K562 (cell line): ENCODE measurements at regions not wholly inside any gene's neighbourhood (a gene's known extent, or its start where the extent isn't known, plus 50 kb on each side); places are given as distances from the start of the nearest gene placed in this dataset.

Experiments
- ATAC-seq: fragments of 200-7000 bp; cut with Tn5 transposase; 3 replicates; pipeline ENCODE4 v1.9.1; 2020; ENCODE audit warnings: moderate library complexity
- BruUV-seq: library from RNA; stranded (reverse); fragments of 400-500 nt; replicated peaks from 2 replicates; lab custom pipeline; 2021; lab: Mats Ljungman, UMichigan
- CTCF ChIA-PET: fragments of 300-600 bp; formaldehyde crosslinking; extraction: SDS; loops from one replicate; lab custom pipeline; 2021; ENCODE audit warnings: low intra/inter-chr PET ratio; lab: Yijun Ruan, JAX
- POLR2A ChIA-PET: fragments of 300-600, 350-650 bp; sonication (Branson Sonifier 250); formaldehyde crosslinking; extraction: SDS; loops from one replicate; lab custom pipeline; 2021; ENCODE audit warnings: antibody characterized with exemption, inconsistent platforms; lab: Yijun Ruan, JAX
- DNase-seq, 4 experiments: peaks; one replicate each; pipeline versions ENCODE4 v3.0.0 to v3.0.0-alpha.2; 2011 to 2018; ENCODE audit warnings: low spot score in 3 of 4, mixed read lengths in 3 of 4; ENCODE audit errors: extremely low read depth in 1 of 4
- FAIRE-seq: peaks from 2 replicates; lab custom pipeline; 2011; peaks lifted over from hg19 to GRCh38; lab: Jason Lieb, UNC
- H2AFZ ChIP-seq: 2 replicates; pipeline ENCODE4 v1.6.0; 2011; ENCODE audit warnings: low read depth, low read length, control low read depth, inconsistent platforms
- H3K27ac ChIP-seq: fragments of 200-600 bp; 3 replicates; pipeline ENCODE4 v1.8.0; 2011; ENCODE audit warnings: low read depth, mild to moderate bottlenecking, control low read depth, inconsistent platforms, low read length, moderate library complexity, mixed read lengths; ENCODE audit errors: extremely low read depth
- H3K27me3 ChIP-seq, 2 experiments: fragments of 300-600 bp in 1 of 2; 2 replicates in 1 of 2; 3 replicates in 1 of 2; pipeline versions ENCODE4 v1.6.0 to v1.8.0; 2011; ENCODE audit warnings: inconsistent platforms in 2 of 2, low read length in 2 of 2, mild to moderate bottlenecking in 1 of 2, mixed read lengths in 1 of 2, moderate library complexity in 1 of 2; ENCODE audit not compliant: control insufficient read depth in 2 of 2, insufficient read depth in 2 of 2
- H3K36me3 ChIP-seq: fragments of 300-600 bp; 3 replicates; pipeline ENCODE4 v1.8.0; 2011; ENCODE audit warnings: mild to moderate bottlenecking, low read length, inconsistent platforms; ENCODE audit not compliant: control insufficient read depth, insufficient read depth
- H3K4me1 ChIP-seq, 2 experiments: fragments of 200-600 bp in 1 of 2; replicated peaks in 1 of 2; 2 replicates in 1 of 2; 3 replicates in 1 of 2; pipeline versions ENCODE4 v1.5.1 to v1.8.0; 2011; ENCODE audit warnings: inconsistent platforms in 2 of 2, low read length in 2 of 2, mild to moderate bottlenecking in 1 of 2, mixed read lengths in 1 of 2, moderate library complexity in 1 of 2; ENCODE audit not compliant: control insufficient read depth in 2 of 2, insufficient read depth in 2 of 2
- H3K4me2 ChIP-seq: 2 replicates; pipeline ENCODE4 v1.6.1; 2011; ENCODE audit warnings: low read length, control low read depth, inconsistent platforms, mixed read lengths; ENCODE audit not compliant: insufficient read depth
- H3K4me3 ChIP-seq: fragments of 200-600 bp; sonication (generic), shearing (Covaris generic); 2 replicates; pipeline ENCODE4 v1.5.1; 2016; ENCODE audit warnings: control low read depth, inconsistent platforms
- H3K79me2 ChIP-seq: fragments of 200-600 bp; 3 replicates; pipeline ENCODE4 v1.8.0; 2011; ENCODE audit warnings: low read length, inconsistent platforms; ENCODE audit not compliant: control insufficient read depth, insufficient read depth
- H3K9ac ChIP-seq, 2 experiments: 2 replicates each; pipeline versions ENCODE4 v1.6.0 to v1.6.1; 2011; ENCODE audit warnings: low read depth in 2 of 2, low read length in 2 of 2, control low read depth in 1 of 2, inconsistent platforms in 1 of 2, mild to moderate bottlenecking in 1 of 2, mixed read lengths in 1 of 2; ENCODE audit not compliant: insufficient read depth in 1 of 2
- H3K9me1 ChIP-seq: one replicate; pipeline ENCODE4 v1.6.0; 2011; ENCODE audit warnings: inconsistent platforms, mild to moderate bottlenecking, low read length, moderate library complexity; ENCODE audit not compliant: control insufficient read depth, insufficient read depth
- H3K9me3 ChIP-seq: replicated peaks from 2 replicates; pipeline ENCODE4 v1.5.1; 2011; ENCODE audit warnings: low read depth, low read length, inconsistent platforms; ENCODE audit not compliant: control insufficient read depth, insufficient read depth
- H4K20me1 ChIP-seq: replicated peaks from 2 replicates; pipeline ENCODE4 v1.6.1; 2011; ENCODE audit warnings: low read length, inconsistent platforms, mixed read lengths; ENCODE audit not compliant: control insufficient read depth, insufficient read depth
- ASH1L ChIP-seq: fragments of 450-650 bp; IDR thresholded peaks from 2 replicates; pipeline ENCODE4 v1.6.1; 2018; ENCODE audit warnings: borderline replicate concordance, mild to moderate bottlenecking, low read depth; ENCODE audit not compliant: partially characterized antibody
- CBX1 ChIP-seq: sonication (generic); IDR thresholded peaks from 2 replicates; pipeline ENCODE4 v1.6.1; 2016; ENCODE audit warnings: antibody characterized with exemption, low read depth, mild to moderate bottlenecking
- CEBPZ ChIP-seq: fragments of 150-350 bp; IDR thresholded peaks from 2 replicates; pipeline ENCODE4 v1.6.1; 2014; ENCODE audit warnings: low read depth, mild to moderate bottlenecking, low read length, borderline replicate concordance
- MAFF ChIP-seq: IDR thresholded peaks from 2 replicates; pipeline ENCODE4 v1.6.1; 2012; ENCODE audit warnings: low read length, improper control_type of control experiment
- MAFG ChIP-seq: fragments of 450-650 bp; conservative IDR thresholded peaks from 2 replicates; pipeline ENCODE4 v1.6.1; 2016; ENCODE audit warnings: missing genetic modification characterization, missing compliant biosample characterization
- TAF1 ChIP-seq: IDR thresholded peaks from 2 replicates; pipeline ENCODE4 v1.6.1; 2011; ENCODE audit warnings: mild to moderate bottlenecking, low read length, moderate library complexity; ENCODE audit not compliant: insufficient read depth, control insufficient read depth, severe bottlenecking; ENCODE audit errors: extremely low read depth
- ZNF165 ChIP-seq: fragments of 250-450 bp; sonication (Bioruptor Pico); IDR thresholded peaks from 2 replicates; pipeline ENCODE4 v1.4.0; 2020; ENCODE audit warnings: borderline replicate concordance
- ZNF316 ChIP-seq: fragments of 450-650 bp; IDR thresholded peaks from 2 replicates; pipeline ENCODE4 v1.6.1; 2016
- WGBS: fragments of 100-300 bp; shearing (Covaris generic); methylation state at CpG from one replicate; pipeline ENCODE4 v1.1.6; 2016; ENCODE audit warnings: low coverage, mixed read lengths; ENCODE audit not compliant: insufficient coverage; ENCODE audit errors: missing lambda C conversion rate; 5-methylcytosine and 5-hydroxymethylcytosine counted together
- in situ Hi-C: fragments of 300-500 bp; cut with MboI; formaldehyde crosslinking; loops from 4 replicates; pipeline ENCODE4 v1.15.0; 2018; ENCODE audit warnings: inconsistent platforms, mixed read lengths
- intact Hi-C: fragments of 100-400 bp; cut with micrococcal nuclease; formaldehyde crosslinking; loops from 2 replicates; pipeline ENCODE4 v1.14.2; 2022
- TF ChIP-seq, protein P1 (sequence below): fragments of 450-650 bp; IDR thresholded peaks from 2 replicates; pipeline ENCODE4 v1.6.1; 2016; ENCODE audit warnings: mild to moderate bottlenecking, moderate library complexity

GRCh38 chr7:9752033-9752432 lies 1221.6 kb upstream of the PHF14 start:
- POLR2A ChIA-PET, result no interaction called here
- CTCF ChIA-PET, result no interaction called here
- no peaks in the 10 kb centered on the region for H3K27me3 ChIP-seq
- H3K79me2 ChIP-seq, result no peaks in the 10 kb centered on the region
- ATAC-seq (no peak), DNase-seq (no peak), FAIRE-seq (no peak)
- H3K36me3 ChIP-seq, result no peaks in the 10 kb centered on the region
- no peaks in the 10 kb centered on the region for H3K4me1 ChIP-seq
- no peak overlapping the region for H3K27ac ChIP-seq
- H3K4me2 ChIP-seq, result no peak overlapping the region
- no TSS peak for BruUV-seq
- in situ Hi-C loops, result no loop called here
- H4K20me1 ChIP-seq, result no peaks in the 10 kb centered on the region
- intact Hi-C loops, result no loop called here
- H3K9me3 ChIP-seq, result no peaks in the 10 kb centered on the region
- WGBS, result 2% methylated on average over 4 of the region's 4 CpGs
- H2AFZ ChIP-seq, result no peak overlapping the region
- no peak overlapping the region for H3K4me3 ChIP-seq
- no peaks in the 10 kb centered on the region for H3K9me1 ChIP-seq
- H3K9ac ChIP-seq, result no peak overlapping the region
- TF ChIP-seq CBX1, result no peak
- TF ChIP-seq ASH1L, result no peak
- TF ChIP-seq MAFG, result 0 out of 2 replicates have a peak, but pooled peaks have one; percentile 28
- TF ChIP-seq TAF1, result no peak
- no peak for TF ChIP-seq CEBPZ
- TF ChIP-seq ZNF165 (CRISPR knock-in tag), result no peak
- TF ChIP-seq MAFF, result 0 out of 2 replicates have a peak, but pooled peaks have one; percentile 11
- peak; percentile 71 for TF ChIP-seq ZNF316
- TF ChIP-seq, protein P1, sequence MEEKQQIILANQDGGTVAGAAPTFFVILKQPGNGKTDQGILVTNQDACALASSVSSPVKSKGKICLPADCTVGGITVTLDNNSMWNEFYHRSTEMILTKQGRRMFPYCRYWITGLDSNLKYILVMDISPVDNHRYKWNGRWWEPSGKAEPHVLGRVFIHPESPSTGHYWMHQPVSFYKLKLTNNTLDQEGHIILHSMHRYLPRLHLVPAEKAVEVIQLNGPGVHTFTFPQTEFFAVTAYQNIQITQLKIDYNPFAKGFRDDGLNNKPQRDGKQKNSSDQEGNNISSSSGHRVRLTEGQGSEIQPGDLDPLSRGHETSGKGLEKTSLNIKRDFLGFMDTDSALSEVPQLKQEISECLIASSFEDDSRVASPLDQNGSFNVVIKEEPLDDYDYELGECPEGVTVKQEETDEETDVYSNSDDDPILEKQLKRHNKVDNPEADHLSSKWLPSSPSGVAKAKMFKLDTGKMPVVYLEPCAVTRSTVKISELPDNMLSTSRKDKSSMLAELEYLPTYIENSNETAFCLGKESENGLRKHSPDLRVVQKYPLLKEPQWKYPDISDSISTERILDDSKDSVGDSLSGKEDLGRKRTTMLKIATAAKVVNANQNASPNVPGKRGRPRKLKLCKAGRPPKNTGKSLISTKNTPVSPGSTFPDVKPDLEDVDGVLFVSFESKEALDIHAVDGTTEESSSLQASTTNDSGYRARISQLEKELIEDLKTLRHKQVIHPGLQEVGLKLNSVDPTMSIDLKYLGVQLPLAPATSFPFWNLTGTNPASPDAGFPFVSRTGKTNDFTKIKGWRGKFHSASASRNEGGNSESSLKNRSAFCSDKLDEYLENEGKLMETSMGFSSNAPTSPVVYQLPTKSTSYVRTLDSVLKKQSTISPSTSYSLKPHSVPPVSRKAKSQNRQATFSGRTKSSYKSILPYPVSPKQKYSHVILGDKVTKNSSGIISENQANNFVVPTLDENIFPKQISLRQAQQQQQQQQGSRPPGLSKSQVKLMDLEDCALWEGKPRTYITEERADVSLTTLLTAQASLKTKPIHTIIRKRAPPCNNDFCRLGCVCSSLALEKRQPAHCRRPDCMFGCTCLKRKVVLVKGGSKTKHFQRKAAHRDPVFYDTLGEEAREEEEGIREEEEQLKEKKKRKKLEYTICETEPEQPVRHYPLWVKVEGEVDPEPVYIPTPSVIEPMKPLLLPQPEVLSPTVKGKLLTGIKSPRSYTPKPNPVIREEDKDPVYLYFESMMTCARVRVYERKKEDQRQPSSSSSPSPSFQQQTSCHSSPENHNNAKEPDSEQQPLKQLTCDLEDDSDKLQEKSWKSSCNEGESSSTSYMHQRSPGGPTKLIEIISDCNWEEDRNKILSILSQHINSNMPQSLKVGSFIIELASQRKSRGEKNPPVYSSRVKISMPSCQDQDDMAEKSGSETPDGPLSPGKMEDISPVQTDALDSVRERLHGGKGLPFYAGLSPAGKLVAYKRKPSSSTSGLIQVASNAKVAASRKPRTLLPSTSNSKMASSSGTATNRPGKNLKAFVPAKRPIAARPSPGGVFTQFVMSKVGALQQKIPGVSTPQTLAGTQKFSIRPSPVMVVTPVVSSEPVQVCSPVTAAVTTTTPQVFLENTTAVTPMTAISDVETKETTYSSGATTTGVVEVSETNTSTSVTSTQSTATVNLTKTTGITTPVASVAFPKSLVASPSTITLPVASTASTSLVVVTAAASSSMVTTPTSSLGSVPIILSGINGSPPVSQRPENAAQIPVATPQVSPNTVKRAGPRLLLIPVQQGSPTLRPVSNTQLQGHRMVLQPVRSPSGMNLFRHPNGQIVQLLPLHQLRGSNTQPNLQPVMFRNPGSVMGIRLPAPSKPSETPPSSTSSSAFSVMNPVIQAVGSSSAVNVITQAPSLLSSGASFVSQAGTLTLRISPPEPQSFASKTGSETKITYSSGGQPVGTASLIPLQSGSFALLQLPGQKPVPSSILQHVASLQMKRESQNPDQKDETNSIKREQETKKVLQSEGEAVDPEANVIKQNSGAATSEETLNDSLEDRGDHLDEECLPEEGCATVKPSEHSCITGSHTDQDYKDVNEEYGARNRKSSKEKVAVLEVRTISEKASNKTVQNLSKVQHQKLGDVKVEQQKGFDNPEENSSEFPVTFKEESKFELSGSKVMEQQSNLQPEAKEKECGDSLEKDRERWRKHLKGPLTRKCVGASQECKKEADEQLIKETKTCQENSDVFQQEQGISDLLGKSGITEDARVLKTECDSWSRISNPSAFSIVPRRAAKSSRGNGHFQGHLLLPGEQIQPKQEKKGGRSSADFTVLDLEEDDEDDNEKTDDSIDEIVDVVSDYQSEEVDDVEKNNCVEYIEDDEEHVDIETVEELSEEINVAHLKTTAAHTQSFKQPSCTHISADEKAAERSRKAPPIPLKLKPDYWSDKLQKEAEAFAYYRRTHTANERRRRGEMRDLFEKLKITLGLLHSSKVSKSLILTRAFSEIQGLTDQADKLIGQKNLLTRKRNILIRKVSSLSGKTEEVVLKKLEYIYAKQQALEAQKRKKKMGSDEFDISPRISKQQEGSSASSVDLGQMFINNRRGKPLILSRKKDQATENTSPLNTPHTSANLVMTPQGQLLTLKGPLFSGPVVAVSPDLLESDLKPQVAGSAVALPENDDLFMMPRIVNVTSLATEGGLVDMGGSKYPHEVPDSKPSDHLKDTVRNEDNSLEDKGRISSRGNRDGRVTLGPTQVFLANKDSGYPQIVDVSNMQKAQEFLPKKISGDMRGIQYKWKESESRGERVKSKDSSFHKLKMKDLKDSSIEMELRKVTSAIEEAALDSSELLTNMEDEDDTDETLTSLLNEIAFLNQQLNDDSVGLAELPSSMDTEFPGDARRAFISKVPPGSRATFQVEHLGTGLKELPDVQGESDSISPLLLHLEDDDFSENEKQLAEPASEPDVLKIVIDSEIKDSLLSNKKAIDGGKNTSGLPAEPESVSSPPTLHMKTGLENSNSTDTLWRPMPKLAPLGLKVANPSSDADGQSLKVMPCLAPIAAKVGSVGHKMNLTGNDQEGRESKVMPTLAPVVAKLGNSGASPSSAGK, result no peak
